ENCODE measurements at regions not wholly inside any gene's neighbourhood (a gene's known extent, or its start where the extent isn't known, plus 50 kb on each side); places are given as distances from the start of the nearest gene placed in this dataset.

GRCh38 chr3:181764544-181764943 is 52.8 kb downstream of the SOX2 start:
- H3K27me3 ChIP-seq (ENCODE audit: control insufficient read depth, insufficient read depth, low read length) = no peaks in the 10 kb centered on the region

DNA sequence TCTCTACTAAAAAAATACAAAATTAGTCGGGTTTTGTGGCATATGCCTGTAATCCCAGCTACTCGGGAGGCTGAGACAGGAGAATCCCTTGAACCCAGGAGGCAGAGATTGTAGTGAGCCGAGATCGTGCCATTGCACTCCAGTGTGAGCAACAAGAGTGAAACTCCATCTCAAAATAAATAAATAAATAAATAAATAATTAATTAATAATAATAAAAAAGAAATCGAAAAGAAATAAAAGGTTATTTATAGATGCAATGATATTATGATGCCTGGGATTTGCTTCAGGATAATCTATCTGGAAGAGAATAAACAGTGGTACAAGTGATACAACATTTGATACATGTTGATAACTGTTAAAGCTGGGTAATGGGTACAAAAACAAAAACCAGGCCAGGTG is 58.6 kb downstream of the SOX2 start:
- Histone ChIP-seq H3K36me3 (ENCODE audit: control insufficient read depth, insufficient read depth, low read length) (no peaks in the 10 kb centered on the region), H3K9me3 (ENCODE audit: control insufficient read depth, insufficient read depth, low read length) (no peaks in the 10 kb centered on the region), H3K4me3 (ENCODE audit: low read depth, low read length) (no peak overlapping the region), H3K4me1 (ENCODE audit: control insufficient read depth, insufficient read depth, low read length) (no peaks in the 10 kb centered on the region), H3K27me3 (ENCODE audit: control insufficient read depth, insufficient read depth, low read length) (no peaks in the 10 kb centered on the region), H3K9ac (ENCODE audit: low read depth, low read length) (no peak overlapping the region)

More at GRCh38 chr3:181764544-181764943, 52.8 kb downstream of the SOX2 start:
- no peaks in the 10 kb centered on the region for H3K9me3 ChIP-seq (ENCODE audit: control insufficient read depth, insufficient read depth, low read length)
- no peak overlapping the region for H3K4me3 ChIP-seq (ENCODE audit: low read depth, low read length)
- no peaks in the 10 kb centered on the region for H3K36me3 ChIP-seq (ENCODE audit: control insufficient read depth, insufficient read depth, low read length)
- no peaks in the 10 kb centered on the region for H3K4me1 ChIP-seq (ENCODE audit: control insufficient read depth, insufficient read depth, low read length)
- no peak overlapping the region for H3K9ac ChIP-seq (ENCODE audit: low read depth, low read length)

GRCh38 chr3:181771120-181771519 is 59.4 kb downstream of the SOX2 start:
- no peaks in the 10 kb centered on the region for H3K36me3 ChIP-seq (ENCODE audit: control insufficient read depth, insufficient read depth, low read length)
- H3K4me3 ChIP-seq (ENCODE audit: low read depth, low read length) = no peak overlapping the region
- H3K9ac ChIP-seq (ENCODE audit: low read depth, low read length) = no peak overlapping the region
- no peaks in the 10 kb centered on the region for H3K4me1 ChIP-seq (ENCODE audit: control insufficient read depth, insufficient read depth, low read length)
- H3K27me3 ChIP-seq (ENCODE audit: control insufficient read depth, insufficient read depth, low read length) = no peaks in the 10 kb centered on the region
- H3K9me3 ChIP-seq (ENCODE audit: control insufficient read depth, insufficient read depth, low read length) = no peaks in the 10 kb centered on the region

- H3K27me3 ChIP-seq (ENCODE audit: control insufficient read depth, insufficient read depth, low read length) = no peaks in the 10 kb centered on the region
Observed at GRCh38 chr3:181772166-181772565, 60.4 kb downstream of the SOX2 start.

GRCh38 chr3:181773921-181774320 is 62.2 kb downstream of the SOX2 start:
- Histone ChIP-seq H3K9me3 (ENCODE audit: control insufficient read depth, insufficient read depth, low read length) (no peaks in the 10 kb centered on the region), H3K27me3 (ENCODE audit: control insufficient read depth, insufficient read depth, low read length) (no peaks in the 10 kb centered on the region), H3K9ac (ENCODE audit: low read depth, low read length) (no peak overlapping the region), H3K4me3 (ENCODE audit: low read depth, low read length) (no peak overlapping the region), H3K36me3 (ENCODE audit: control insufficient read depth, insufficient read depth, low read length) (no peaks in the 10 kb centered on the region), H3K4me1 (ENCODE audit: control insufficient read depth, insufficient read depth, low read length) (no peaks in the 10 kb centered on the region)

More at GRCh38 chr3:181772166-181772565, 60.4 kb downstream of the SOX2 start:
- H3K4me1 ChIP-seq (ENCODE audit: control insufficient read depth, insufficient read depth, low read length) = no peaks in the 10 kb centered on the region
- no peak overlapping the region for H3K9ac ChIP-seq (ENCODE audit: low read depth, low read length)
- no peak overlapping the region for H3K4me3 ChIP-seq (ENCODE audit: low read depth, low read length)
- no peaks in the 10 kb centered on the region for H3K9me3 ChIP-seq (ENCODE audit: control insufficient read depth, insufficient read depth, low read length)
- no peaks in the 10 kb centered on the region for H3K36me3 ChIP-seq (ENCODE audit: control insufficient read depth, insufficient read depth, low read length)

DNA sequence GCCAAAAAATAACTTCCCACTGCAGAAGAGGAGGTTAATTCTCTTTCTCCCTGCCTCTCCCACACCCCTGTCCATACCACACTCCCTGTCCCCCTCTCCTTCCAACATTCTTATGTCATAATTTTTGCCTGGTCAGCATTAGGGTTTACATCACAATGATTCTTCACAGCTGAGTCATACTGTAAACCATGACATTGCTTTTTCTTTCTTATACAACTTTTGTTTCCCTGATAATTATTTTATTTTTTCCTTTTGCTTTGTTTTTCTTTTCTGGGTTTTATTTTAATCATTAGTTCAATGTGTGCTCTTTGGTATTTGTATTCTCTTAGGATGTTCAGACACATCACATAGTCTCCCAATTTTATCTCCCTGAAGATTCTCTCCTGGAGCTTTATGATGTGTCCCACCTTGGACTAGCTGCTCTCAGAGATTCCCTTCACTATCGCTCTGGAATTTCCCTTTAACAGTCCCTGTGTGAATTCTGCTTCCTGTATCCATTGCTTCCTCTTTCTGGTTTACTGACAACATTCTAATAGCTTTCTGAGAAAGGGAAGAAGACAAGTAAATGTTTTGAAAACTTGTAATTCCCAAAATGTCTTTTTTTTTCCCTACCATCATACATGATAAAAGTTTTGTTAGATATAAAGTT is 70.7 kb downstream of the SOX2 start:
- no peak overlapping the region for H3K4me3 ChIP-seq (ENCODE audit: low read depth, low read length)
- H3K9ac ChIP-seq (ENCODE audit: low read depth, low read length) = no peak overlapping the region
- H3K4me1 ChIP-seq (ENCODE audit: control insufficient read depth, insufficient read depth, low read length) = peaks cover 8% of the 10 kb centered on the region
- H3K27me3 ChIP-seq (ENCODE audit: control insufficient read depth, insufficient read depth, low read length) = no peaks in the 10 kb centered on the region
- H3K9me3 ChIP-seq (ENCODE audit: control insufficient read depth, insufficient read depth, low read length) = no peaks in the 10 kb centered on the region
- no peaks in the 10 kb centered on the region for H3K36me3 ChIP-seq (ENCODE audit: control insufficient read depth, insufficient read depth, low read length)

DNA sequence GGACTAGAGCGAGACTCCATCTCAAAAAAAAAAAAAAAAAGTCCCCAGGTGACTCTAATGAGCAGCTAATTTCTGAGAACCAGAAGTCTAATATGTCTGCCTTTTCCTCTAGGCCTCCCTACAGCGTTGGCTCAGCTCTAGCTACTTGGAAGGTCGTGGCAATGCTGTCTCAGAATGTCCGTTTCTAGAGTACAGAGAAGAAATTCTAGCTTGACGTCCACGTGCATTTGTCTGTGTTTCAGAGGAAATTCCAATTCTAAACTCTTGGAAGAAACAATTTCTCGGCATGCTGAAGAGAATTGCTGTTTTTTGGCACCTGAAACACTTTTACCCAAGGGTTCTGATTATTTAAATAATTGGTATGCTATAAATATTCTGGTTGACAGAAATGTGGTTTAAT is 78.8 kb downstream of the SOX2 start:
- Histone ChIP-seq H3K36me3 (ENCODE audit: control insufficient read depth, insufficient read depth, low read length) (no peaks in the 10 kb centered on the region), H3K4me3 (ENCODE audit: low read depth, low read length) (no peak overlapping the region), H3K27me3 (ENCODE audit: control insufficient read depth, insufficient read depth, low read length) (no peaks in the 10 kb centered on the region), H3K4me1 (ENCODE audit: control insufficient read depth, insufficient read depth, low read length) (peaks cover 11% of the 10 kb centered on the region), H3K9me3 (ENCODE audit: control insufficient read depth, insufficient read depth, low read length) (no peaks in the 10 kb centered on the region), H3K9ac (ENCODE audit: low read depth, low read length) (no peak overlapping the region)

DNA sequence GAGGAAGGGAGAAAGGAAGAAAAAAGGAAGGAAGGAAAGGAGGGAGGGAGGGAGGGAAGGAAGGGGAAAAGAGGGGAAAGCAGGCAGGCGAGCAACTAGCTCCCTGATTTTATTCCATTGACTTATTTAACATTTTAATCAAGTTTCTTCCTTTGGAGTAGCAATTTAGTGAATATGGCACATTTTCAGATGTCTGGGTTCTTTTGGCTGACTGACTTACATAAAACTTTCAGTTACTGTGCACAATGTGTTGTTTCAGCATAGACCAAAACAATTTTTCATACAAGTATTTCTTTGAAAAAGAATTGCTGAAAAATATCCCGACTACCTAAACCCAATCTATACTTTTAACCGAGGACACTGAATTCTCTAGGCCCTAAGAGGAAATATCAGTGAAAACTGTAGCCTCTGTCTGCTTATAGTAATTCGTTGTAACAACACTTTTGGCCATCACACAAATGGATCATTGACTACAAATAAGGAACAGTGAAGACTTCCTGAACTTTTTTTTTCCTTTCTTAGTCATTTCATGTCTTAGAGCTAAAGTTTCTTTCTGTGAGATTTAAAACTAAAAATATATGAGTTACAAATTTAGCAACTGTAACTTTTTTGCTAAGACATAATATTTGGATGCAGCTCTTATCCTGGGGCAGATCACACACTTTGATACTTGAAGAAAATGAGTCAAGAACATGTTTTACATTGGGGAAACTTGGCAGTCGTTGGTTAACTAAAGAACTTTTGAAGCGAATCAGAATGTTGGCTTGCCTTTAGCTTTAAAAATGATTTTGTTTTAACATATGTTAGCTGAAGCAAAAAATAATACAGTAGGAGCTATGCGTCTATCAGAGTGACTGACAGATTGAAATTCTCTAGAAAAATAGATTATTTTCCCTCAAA is 79.6 kb downstream of the SOX2 start:
- H3K27me3 ChIP-seq (ENCODE audit: control insufficient read depth, insufficient read depth, low read length) = no peaks in the 10 kb centered on the region
- no peaks in the 10 kb centered on the region for H3K36me3 ChIP-seq (ENCODE audit: control insufficient read depth, insufficient read depth, low read length)
- no peak overlapping the region for H3K9ac ChIP-seq (ENCODE audit: low read depth, low read length)
- H3K4me1 ChIP-seq (ENCODE audit: control insufficient read depth, insufficient read depth, low read length) = peaks cover 11% of the 10 kb centered on the region
- no peaks in the 10 kb centered on the region for H3K9me3 ChIP-seq (ENCODE audit: control insufficient read depth, insufficient read depth, low read length)
- H3K4me3 ChIP-seq (ENCODE audit: low read depth, low read length) = no peak overlapping the region

DNA sequence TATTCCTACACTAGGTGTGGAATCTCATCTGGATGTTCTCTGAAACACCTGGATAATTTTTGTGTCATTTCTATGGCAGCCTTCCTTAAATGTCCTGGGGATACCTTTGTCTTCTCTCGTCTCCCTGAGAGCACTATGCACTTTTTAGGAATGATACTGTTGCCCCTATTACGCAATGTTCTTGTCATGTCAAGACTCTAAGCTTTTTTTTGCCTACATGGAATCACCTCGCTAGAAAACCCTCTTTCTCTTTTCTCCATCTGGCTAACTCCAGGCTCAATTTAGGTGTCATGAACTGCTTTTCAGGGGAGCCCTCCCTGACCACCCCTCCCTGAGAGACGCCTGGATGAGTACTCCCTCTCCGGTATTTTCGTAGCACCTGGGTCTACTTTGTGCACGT is 81.3 kb downstream of the SOX2 start:
- Histone ChIP-seq H3K4me1 (ENCODE audit: control insufficient read depth, insufficient read depth, low read length) (peaks cover 17% of the 10 kb centered on the region), H3K27me3 (ENCODE audit: control insufficient read depth, insufficient read depth, low read length) (no peaks in the 10 kb centered on the region), H3K9me3 (ENCODE audit: control insufficient read depth, insufficient read depth, low read length) (no peaks in the 10 kb centered on the region), H3K36me3 (ENCODE audit: control insufficient read depth, insufficient read depth, low read length) (no peaks in the 10 kb centered on the region), H3K4me3 (ENCODE audit: low read depth, low read length) (no peak overlapping the region), H3K9ac (ENCODE audit: low read depth, low read length) (no peak overlapping the region)

GRCh38 chr3:181794011-181794790 is 82.5 kb downstream of the SOX2 start:
- Histone ChIP-seq H3K36me3 (ENCODE audit: control insufficient read depth, insufficient read depth, low read length) (no peaks in the 10 kb centered on the region), H3K27me3 (ENCODE audit: control insufficient read depth, insufficient read depth, low read length) (no peaks in the 10 kb centered on the region), H3K4me1 (ENCODE audit: control insufficient read depth, insufficient read depth, low read length) (peaks cover 17% of the 10 kb centered on the region), H3K4me3 (ENCODE audit: low read depth, low read length) (no peak overlapping the region), H3K9ac (ENCODE audit: low read depth, low read length) (no peak overlapping the region), H3K9me3 (ENCODE audit: control insufficient read depth, insufficient read depth, low read length) (no peaks in the 10 kb centered on the region)

DNA sequence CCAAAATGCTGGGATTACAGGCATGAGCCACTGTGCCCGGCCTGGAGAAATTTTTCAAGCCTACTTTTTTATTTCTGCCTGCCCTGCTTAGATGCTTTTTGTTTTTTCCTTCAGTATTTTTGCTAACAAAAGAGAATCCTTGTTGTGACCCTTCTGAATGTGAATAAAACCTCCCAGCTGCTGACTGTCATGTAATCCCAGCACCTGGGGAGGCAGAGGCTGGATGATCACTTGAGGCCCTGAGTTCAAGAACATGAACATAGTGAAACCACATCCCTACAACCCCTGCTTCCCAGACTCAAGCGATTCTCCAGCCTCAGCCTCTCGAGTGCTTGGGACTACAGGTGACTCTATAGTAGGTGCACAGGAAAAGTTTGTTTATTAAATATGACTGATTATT is 84.9 kb downstream of the SOX2 start:
- H3K4me3 ChIP-seq (ENCODE audit: low read depth, low read length) = no peak overlapping the region
- no peak overlapping the region for H3K9ac ChIP-seq (ENCODE audit: low read depth, low read length)
- peaks cover 17% of the 10 kb centered on the region for H3K4me1 ChIP-seq (ENCODE audit: control insufficient read depth, insufficient read depth, low read length)

More for the DNA sequence above, 84.9 kb downstream of the SOX2 start:
- H3K9me3 ChIP-seq (ENCODE audit: control insufficient read depth, insufficient read depth, low read length) = no peaks in the 10 kb centered on the region
- no peaks in the 10 kb centered on the region for H3K36me3 ChIP-seq (ENCODE audit: control insufficient read depth, insufficient read depth, low read length)
- H3K27me3 ChIP-seq (ENCODE audit: control insufficient read depth, insufficient read depth, low read length) = no peaks in the 10 kb centered on the region
